SK-N-SH (cell line): ENCODE measurements at regions not wholly inside any gene's neighbourhood (a gene's known extent, or its start where the extent isn't known, plus 50 kb on each side); places are given as distances from the start of the nearest gene placed in this dataset.

ENCODE experiments used
- CTCF ChIA-PET: fragments of 300-600, 350-600 bp; formaldehyde crosslinking; extraction: SDS; loops from one replicate; lab custom pipeline; 2021; lab: Yijun Ruan, JAX
- POLR2A ChIA-PET: fragments of 350-600 bp; sonication (Branson Sonifier 250); formaldehyde crosslinking; extraction: SDS; loops from one replicate; lab custom pipeline; 2020; ENCODE audit warnings: antibody characterized with exemption, inconsistent platforms; lab: Yijun Ruan, JAX
- DNase-seq: peaks from one replicate; pipeline ENCODE4 v3.0.0; 2012
- H2AFZ ChIP-seq: fragments of 200-600 bp; sonication (generic); 2 replicates; pipeline ENCODE4 v1.8.1; 2016; ENCODE audit warnings: antibody characterized with exemption, mild to moderate bottlenecking, low read depth
- H3F3A ChIP-seq: fragments of 200-600 bp; sonication (generic); replicated peaks from 2 replicates; pipeline ENCODE3; 2016; ENCODE audit warnings: antibody characterized with exemption, mild to moderate bottlenecking; ENCODE audit not compliant: insufficient read depth
- H3K27ac ChIP-seq, 2 experiments: fragments of 200-500 bp in 1 of 2; fragments of 200-600 bp in 1 of 2; sonication (Bioruptor generic) in 1 of 2; sonication (generic), shearing (Covaris generic) in 1 of 2; 2 replicates each; pipeline versions ENCODE4 v1.5.1 to v1.6.1; 2014 to 2016; ENCODE audit warnings: low read depth in 2 of 2, inconsistent platforms in 1 of 2, low read length in 1 of 2, mild to moderate bottlenecking in 1 of 2, mixed read lengths in 1 of 2
- H3K27me3 ChIP-seq: fragments of 200-600 bp; sonication (generic), shearing (Covaris generic); 2 replicates; pipeline ENCODE4 v1.6.1; 2016; ENCODE audit warnings: mixed run types; ENCODE audit not compliant: insufficient read depth
- H3K36me3 ChIP-seq, 2 experiments: fragments of 200-500 bp in 1 of 2; fragments of 200-600 bp in 1 of 2; sonication (Bioruptor generic) in 1 of 2; sonication (generic) in 1 of 2; replicated peaks in 1 of 2; 2 replicates each; pipeline versions ENCODE3 to v1.5.1; 2014 to 2016; ENCODE audit warnings: low read length in 1 of 2, mild to moderate bottlenecking in 1 of 2; ENCODE audit not compliant: insufficient read depth in 2 of 2, control insufficient read depth in 1 of 2
- H3K4me1 ChIP-seq, 2 experiments: fragments of 200-500 bp in 1 of 2; fragments of 200-600 bp in 1 of 2; sonication (Bioruptor generic) in 1 of 2; sonication (generic), shearing (Covaris generic) in 1 of 2; 2 replicates each; pipeline versions ENCODE4 v1.5.1 to v1.6.1; 2014 to 2016; ENCODE audit warnings: low read depth in 1 of 2, low read length in 1 of 2, mixed run types in 1 of 2; ENCODE audit not compliant: insufficient read depth in 2 of 2, control insufficient read depth in 1 of 2
- H3K4me2 ChIP-seq: fragments of 200-600 bp; sonication (generic), shearing (Covaris generic); 2 replicates; pipeline ENCODE4 v1.6.1; 2017; ENCODE audit warnings: mixed run types
- H3K4me3 ChIP-seq, 2 experiments: fragments of 200-500 bp in 1 of 2; fragments of 200-600 bp in 1 of 2; sonication (Bioruptor generic) in 1 of 2; sonication (generic), shearing (Covaris generic) in 1 of 2; 2 replicates each; pipeline versions ENCODE4 v1.5.1 to v1.8.1; 2014 to 2016; ENCODE audit warnings: low read depth in 2 of 2, inconsistent platforms in 1 of 2, low read length in 1 of 2, mild to moderate bottlenecking in 1 of 2, mixed read lengths in 1 of 2, moderate library complexity in 1 of 2
- H3K79me2 ChIP-seq: fragments of 200-600 bp; sonication (generic); 2 replicates; pipeline ENCODE4 v1.8.1; 2017; ENCODE audit warnings: mild to moderate bottlenecking; ENCODE audit not compliant: insufficient read depth
- H3K9ac ChIP-seq: fragments of 200-600 bp; sonication (generic); 2 replicates; pipeline ENCODE4 v1.6.1; 2017; ENCODE audit warnings: mixed run types
- H3K9me2 ChIP-seq: fragments of 200-600 bp; sonication (generic); 2 replicates; pipeline ENCODE4 v1.6.1; 2017; ENCODE audit warnings: mixed run types
- H3K9me3 ChIP-seq: fragments of 200-600 bp; sonication (generic); 2 replicates; pipeline ENCODE4 v1.6.1; 2017; ENCODE audit warnings: mixed run types, mild to moderate bottlenecking, moderate library complexity
- H4K20me1 ChIP-seq: fragments of 200-600 bp; sonication (generic); 2 replicates; pipeline ENCODE4 v1.6.1; 2017; ENCODE audit warnings: mild to moderate bottlenecking, mixed run types; ENCODE audit not compliant: insufficient read depth
- CHD2 ChIP-seq: fragments of 150-350 bp; IDR thresholded peaks from 2 replicates; pipeline ENCODE4 v1.6.1; 2018; ENCODE audit warnings: low read length; ENCODE audit not compliant: partially characterized antibody
- ELF1 ChIP-seq: IDR thresholded peaks from 2 replicates; pipeline ENCODE4 v1.4.0; 2012
- EP300 ChIP-seq, 2 experiments: IDR thresholded peaks; 2 replicates each; pipeline versions ENCODE4 v1.4.0 to v1.6.1; 2012; ENCODE audit warnings: borderline replicate concordance in 1 of 2, low read depth in 1 of 2, low read length in 1 of 2
- EZH2phosphoT487 ChIP-seq: fragments of 200-600 bp; sonication (generic); IDR thresholded peaks from 2 replicates; pipeline ENCODE4 v1.6.1; 2017; ENCODE audit warnings: low read depth, mixed run types, mild to moderate bottlenecking, antibody characterized with exemption, moderate library complexity, borderline replicate concordance
- FOSL2 ChIP-seq: IDR thresholded peaks from 2 replicates; pipeline ENCODE4 v1.4.0; 2012; ENCODE audit warnings: low read depth, mild to moderate bottlenecking, moderate library complexity, borderline replicate concordance
- FOXJ3 ChIP-seq: sonication (generic); formaldehyde crosslinking; IDR thresholded peaks from 2 replicates; pipeline ENCODE4 v1.5.1; 2020; ENCODE audit warnings: mild to moderate bottlenecking, missing genetic modification reagents
- FOXM1 ChIP-seq: IDR thresholded peaks from 2 replicates; pipeline ENCODE4 v1.4.0; 2012; ENCODE audit warnings: low read depth, mild to moderate bottlenecking
- GABPA ChIP-seq: IDR thresholded peaks from 2 replicates; pipeline ENCODE4 v1.4.0; 2012; ENCODE audit warnings: low read depth, mild to moderate bottlenecking
- GATA2 ChIP-seq: sonication (generic); formaldehyde crosslinking; IDR thresholded peaks from 2 replicates; pipeline ENCODE4 v1.5.0; 2020; ENCODE audit warnings: mild to moderate bottlenecking, missing genetic modification reagents
- IRF3 ChIP-seq: fragments of 150-350 bp; IDR thresholded peaks from 2 replicates; pipeline ENCODE4 v1.6.1; 2016; ENCODE audit warnings: mild to moderate bottlenecking, low read depth, low read length
- MAX ChIP-seq: IDR thresholded peaks from 2 replicates; pipeline ENCODE4 v1.4.0; 2012; ENCODE audit warnings: low read depth
- MXI1 ChIP-seq: IDR thresholded peaks from 2 replicates; pipeline ENCODE4 v1.6.1; 2012; ENCODE audit warnings: mild to moderate bottlenecking, low read depth, low read length, improper control_type of control experiment
- NFIC ChIP-seq: IDR thresholded peaks from 2 replicates; pipeline ENCODE4 v1.4.0; 2012; ENCODE audit warnings: borderline replicate concordance
- NRF1 ChIP-seq: IDR thresholded peaks from 2 replicates; pipeline ENCODE4 v1.6.1; 2012; ENCODE audit warnings: low read depth, mild to moderate bottlenecking, low read length
- POLR2AphosphoS5 ChIP-seq: IDR thresholded peaks from 2 replicates; pipeline ENCODE4 v1.6.1; 2012; ENCODE audit warnings: low read depth, low read length
- RCOR1 ChIP-seq: fragments of 150-350 bp; IDR thresholded peaks from 2 replicates; pipeline ENCODE4 v1.6.1; 2017; ENCODE audit warnings: antibody characterized with exemption, low read length
- RFX5 ChIP-seq: IDR thresholded peaks from 2 replicates; pipeline ENCODE4 v1.6.1; 2012; ENCODE audit warnings: mild to moderate bottlenecking, improper control_type of control experiment, low read length
- RXRA ChIP-seq: IDR thresholded peaks from 2 replicates; pipeline ENCODE4 v1.4.0; 2012; ENCODE audit warnings: low read depth, mild to moderate bottlenecking, borderline replicate concordance
- SIN3A ChIP-seq: IDR thresholded peaks from 2 replicates; pipeline ENCODE4 v1.6.1; 2012; ENCODE audit warnings: low read depth, mild to moderate bottlenecking, low read length, moderate library complexity, borderline replicate concordance
- SMC3 ChIP-seq: IDR thresholded peaks from 2 replicates; pipeline ENCODE4 v1.6.1; 2012; ENCODE audit warnings: low read depth, low read length, improper control_type of control experiment
- TAF1 ChIP-seq: IDR thresholded peaks from 2 replicates; pipeline ENCODE4 v1.6.1; 2012; ENCODE audit warnings: low read depth, mild to moderate bottlenecking, low read length, moderate library complexity, borderline replicate concordance
- WGBS: methylation state at CpG from one replicate; pipeline ENCODE4 v1.1.6; 2017; ENCODE audit warnings: low lambda C conversion rate; 5-methylcytosine and 5-hydroxymethylcytosine counted together
- TF ChIP-seq, protein P1 (sequence below): IDR thresholded peaks from 2 replicates; pipeline ENCODE4; 2012

DNA sequence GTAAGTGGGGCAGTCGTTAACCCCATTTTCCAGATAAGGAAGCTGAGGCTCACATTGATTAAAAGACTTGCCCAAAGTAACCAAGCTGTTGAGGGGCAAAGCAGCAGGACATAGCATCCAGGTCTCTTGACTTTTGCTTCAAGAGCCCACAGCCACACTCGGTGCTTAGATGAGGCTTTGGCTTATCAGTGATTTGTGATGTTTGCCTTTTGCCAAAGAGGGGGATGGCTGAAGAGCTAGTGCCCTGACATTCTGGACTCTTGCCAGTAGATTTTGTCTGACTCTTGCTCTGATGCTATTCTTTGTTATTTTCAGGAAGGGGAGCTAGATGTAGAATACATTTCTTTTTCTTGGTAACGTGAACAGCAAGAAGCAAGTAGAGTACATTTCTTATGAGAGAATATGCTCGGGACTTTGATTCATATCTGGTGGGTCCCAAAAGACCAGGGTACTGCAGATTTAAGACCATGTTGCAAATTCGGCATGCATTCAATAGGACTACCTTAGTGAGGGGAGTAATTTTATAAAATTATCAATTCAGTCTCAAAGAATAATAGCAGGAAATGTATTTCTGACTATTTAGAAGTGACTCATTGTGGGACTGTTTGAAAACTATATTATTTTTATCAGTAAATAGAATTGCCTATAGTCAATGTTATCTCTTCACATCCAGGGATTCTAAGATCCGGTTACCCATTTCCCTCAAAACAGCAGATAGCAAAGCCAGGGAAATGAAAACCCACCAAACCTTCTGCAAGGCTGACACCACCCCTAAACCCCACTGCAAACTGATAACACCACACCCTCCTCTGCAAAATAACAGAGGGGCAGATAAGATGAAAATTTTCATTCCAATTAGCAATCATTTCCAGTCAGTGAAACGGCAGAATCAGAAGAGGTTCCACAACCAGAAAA lies 180.0 kb upstream of the BMPER start:
- TF ChIP-seq FOXM1 (no peak), MXI1 (no peak), MAX (no peak), CHD2 (no peak), EP300 (IDR thresholded peaks at IDR 0.05; ENCODE audit: borderline replicate concordance in 1 of 2, low read depth in 1 of 2, low read length in 1 of 2) (peak in 1 of 2 experiments; percentile 11; a peak in 2 of 4 replicates), NFIC (peak; percentile 42; the same call in 1 of the 2 replicates), SMC3 (no peak), RFX5 (no peak), GABPA (no peak), POLR2AphosphoS5 (no peak), EZH2phosphoT487 (no peak), IRF3 (no peak), GATA2 (CRISPR knock-in tag) (peak; percentile 62), RCOR1 (peak; percentile 40), FOSL2 (no peak), FOXJ3 (CRISPR knock-in tag) (no peak)
- ChIA-PET POLR2A (no interaction called here), CTCF (interaction anchor here (0.6 to 4.2 kb wide), 7 partner anchors 9 to 540 kb away, joined by 3 to 15 read pairs (median 3); no protein-coding TSS in a partner anchor)
- peak; percentile 60 for DNase-seq
- WGBS, result 56% methylated on average over 7 of the region's 7 CpGs
- Histone ChIP-seq H3K4me3 (no peak overlapping the region), H2AFZ (no peak overlapping the region), H3K27ac (no peak overlapping the region; a peak in 1 of 4 replicates), H3K79me2 (no peaks in the 10 kb centered on the region), H4K20me1 (no peaks in the 10 kb centered on the region), H3K9ac (no peak overlapping the region), H3K4me1 (peaks cover 9 to 27% of the 10 kb centered on the region in 2 experiments), H3K36me3 (no peaks in the 10 kb centered on the region), H3K9me2 (no peaks in the 10 kb centered on the region), H3K4me2 (no peak overlapping the region), H3K9me3 (no peaks in the 10 kb centered on the region), H3K27me3 (no peaks in the 10 kb centered on the region), H3F3A (no peaks in the 10 kb centered on the region)

DNA sequence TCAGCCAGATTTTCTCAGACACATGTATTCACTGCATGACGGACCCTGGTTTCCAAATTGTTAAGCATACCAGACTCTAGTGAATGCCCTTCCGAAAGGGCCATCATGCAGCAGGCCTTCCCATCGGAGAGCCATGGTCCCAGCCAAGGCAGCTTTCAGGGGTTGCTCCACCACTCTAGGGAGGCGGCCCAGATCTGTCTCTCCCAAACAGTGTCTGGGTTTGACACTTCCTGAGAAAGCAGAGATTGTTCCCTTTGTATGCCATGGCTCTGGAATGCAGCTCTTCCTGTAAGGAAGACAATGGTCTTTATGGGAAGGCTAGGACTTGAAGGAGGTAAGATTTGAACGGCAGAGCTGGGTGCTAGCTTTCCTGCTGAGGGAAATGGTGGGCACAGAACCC lies 178.8 kb upstream of the BMPER start:
- Histone ChIP-seq H3K27ac (no peak overlapping the region), H3K4me2 (no peak overlapping the region), H3K4me3 (no peak overlapping the region), H3K79me2 (no peaks in the 10 kb centered on the region), H2AFZ (no peak overlapping the region), H4K20me1 (no peaks in the 10 kb centered on the region), H3K9me3 (no peaks in the 10 kb centered on the region), H3K4me1 (peaks cover 9 to 27% of the 10 kb centered on the region in 2 experiments), H3K9ac (no peak overlapping the region), H3F3A (no peaks in the 10 kb centered on the region), H3K9me2 (no peaks in the 10 kb centered on the region), H3K36me3 (no peaks in the 10 kb centered on the region), H3K27me3 (no peaks in the 10 kb centered on the region)
- no peak for DNase-seq
- CTCF ChIA-PET, result interaction anchor here (0.6 to 1.6 kb wide), 7 partner anchors 9 to 206 kb away, joined by 3 to 5 read pairs (median 3); no protein-coding TSS in a partner anchor
- 94% methylated on average over 5 of the region's 5 CpGs for WGBS
- POLR2A ChIA-PET, result no interaction called here
- TF ChIP-seq MAX, result no peak
- TF ChIP-seq GATA2 (CRISPR knock-in tag), result no peak
- TF ChIP-seq, protein P1, sequence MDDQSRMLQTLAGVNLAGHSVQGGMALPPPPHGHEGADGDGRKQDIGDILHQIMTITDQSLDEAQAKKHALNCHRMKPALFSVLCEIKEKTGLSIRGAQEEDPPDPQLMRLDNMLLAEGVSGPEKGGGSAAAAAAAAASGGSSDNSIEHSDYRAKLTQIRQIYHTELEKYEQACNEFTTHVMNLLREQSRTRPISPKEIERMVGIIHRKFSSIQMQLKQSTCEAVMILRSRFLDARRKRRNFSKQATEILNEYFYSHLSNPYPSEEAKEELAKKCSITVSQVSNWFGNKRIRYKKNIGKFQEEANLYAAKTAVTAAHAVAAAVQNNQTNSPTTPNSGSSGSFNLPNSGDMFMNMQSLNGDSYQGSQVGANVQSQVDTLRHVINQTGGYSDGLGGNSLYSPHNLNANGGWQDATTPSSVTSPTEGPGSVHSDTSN, result no peak
- TF ChIP-seq TAF1, result no peak
- TF ChIP-seq NRF1, result no peak
- no peak for TF ChIP-seq SIN3A
- no peak for TF ChIP-seq RFX5
- no peak for TF ChIP-seq RXRA
- no peak for TF ChIP-seq ELF1
- no peak for TF ChIP-seq NFIC
